Lung (tissue), 11 donors: ENCODE measurements at regions not wholly inside any gene's neighbourhood (a gene's known extent, or its start where the extent isn't known, plus 50 kb on each side); places are given as distances from the start of the nearest gene placed in this dataset.

Experiments used
- ATAC-seq: fragments of 200-7000 bp; cut with Tn5 transposase; one replicate; pipeline ENCODE4 v1.9.1; 2020; ENCODE audit warnings: moderate number of reproducible peaks; ENCODE audit not compliant: insufficient read depth, low FRiP score
- DNase-seq, 3 donors: peaks; one replicate each; pipeline ENCODE4 v3.0.0-alpha.2; 2013 to 2017
- H3K27ac ChIP-seq, 2 donors: one replicate each; pipeline ENCODE4 v1.5.1; 2013; ENCODE audit warnings: mild to moderate bottlenecking in 2 of 2, moderate library complexity in 2 of 2, control low read depth in 1 of 2, inconsistent platforms in 1 of 2, low read depth in 1 of 2, low read length in 1 of 2
- H3K27me3 ChIP-seq, 3 donors: one replicate each; pipeline ENCODE4 v1.5.1; 2013; ENCODE audit warnings: low read length in 2 of 3; ENCODE audit not compliant: control insufficient read depth in 3 of 3, insufficient read depth in 3 of 3
- H3K36me3 ChIP-seq, 4 donors: one replicate each; pipeline ENCODE4 v1.5.1; 2013; ENCODE audit warnings: low read length in 4 of 4, mild to moderate bottlenecking in 1 of 4, moderate library complexity in 1 of 4; ENCODE audit not compliant: control insufficient read depth in 4 of 4, insufficient read depth in 4 of 4
- H3K4me1 ChIP-seq, 5 donors: one replicate each; pipeline ENCODE4 v1.5.1; 2013; ENCODE audit warnings: low read length in 5 of 5, mild to moderate bottlenecking in 2 of 5, moderate library complexity in 1 of 5; ENCODE audit not compliant: control insufficient read depth in 5 of 5, insufficient read depth in 5 of 5
- H3K4me3 ChIP-seq: one replicate; pipeline ENCODE4 v1.5.1; 2013; ENCODE audit warnings: mild to moderate bottlenecking, control low read depth, moderate library complexity
- H3K9ac ChIP-seq, 2 donors: one replicate each; pipeline ENCODE4 v1.5.1; 2013; ENCODE audit warnings: low read length in 2 of 2, control low read depth in 1 of 2; ENCODE audit not compliant: insufficient read depth in 1 of 2
- H3K9me3 ChIP-seq, 4 donors: one replicate each; pipeline ENCODE4 v1.5.1; 2013; ENCODE audit warnings: low read length in 3 of 4, mild to moderate bottlenecking in 1 of 4, moderate library complexity in 1 of 4; ENCODE audit not compliant: control insufficient read depth in 4 of 4, insufficient read depth in 3 of 4
- WGBS, 2 donors: extraction: QIAGEN DNeasy Blood & Tissue Kit; methylation state at CpG; one replicate each; pipeline ENCODE4 v1.1.7; 2013; 5-methylcytosine and 5-hydroxymethylcytosine counted together
- TF ChIP-seq, protein P1 (sequence below): IDR thresholded peaks from 2 replicates; pipeline ENCODE4 v1.5.1; 2012; ENCODE audit warnings: mild to moderate bottlenecking; ENCODE audit errors: control extremely low read depth, extremely low read depth
- donor health status: control.
- donor health status: control.
- donor health status: Bipolar disorder and iron deficiency.
- donor health status: healthy.
- donor health status: DM: yes; HTN: yes; CAD: no.

DNA sequence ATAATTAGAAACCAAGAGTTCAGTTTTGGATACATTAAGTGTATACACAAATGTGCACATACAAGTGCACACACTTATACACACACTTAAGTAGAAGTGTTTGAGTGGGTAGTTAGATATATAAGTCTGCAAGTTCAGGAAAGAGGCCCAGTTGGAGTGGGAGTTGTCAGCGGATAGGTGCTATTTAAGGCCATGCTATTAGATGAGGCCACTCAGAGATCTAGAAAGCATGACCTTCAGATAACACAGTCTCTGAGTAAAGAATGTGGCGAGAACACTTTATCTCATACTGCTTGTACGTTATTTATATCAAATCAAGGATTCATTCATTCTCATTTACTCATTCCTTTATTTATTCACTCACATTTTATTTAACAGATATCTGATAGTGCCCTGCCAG lies 206.2 kb downstream of the POSTN start:
- no peak overlapping the region for H3K4me3 ChIP-seq
- H3K27me3 ChIP-seq, result no peaks in the 10 kb centered on the region
- H3K9ac ChIP-seq, result no peak overlapping the region
- ATAC-seq (no peak), DNase-seq (no peak)
- peaks cover 0 to 7% (median 0%) of the 10 kb centered on the region in 5 donors for H3K4me1 ChIP-seq
- H3K36me3 ChIP-seq, result no peaks in the 10 kb centered on the region
- H3K27ac ChIP-seq, result no peak overlapping the region
- peaks cover 0 to 7% (median 0%) of the 10 kb centered on the region in 4 donors for H3K9me3 ChIP-seq
- TF ChIP-seq, protein P1, sequence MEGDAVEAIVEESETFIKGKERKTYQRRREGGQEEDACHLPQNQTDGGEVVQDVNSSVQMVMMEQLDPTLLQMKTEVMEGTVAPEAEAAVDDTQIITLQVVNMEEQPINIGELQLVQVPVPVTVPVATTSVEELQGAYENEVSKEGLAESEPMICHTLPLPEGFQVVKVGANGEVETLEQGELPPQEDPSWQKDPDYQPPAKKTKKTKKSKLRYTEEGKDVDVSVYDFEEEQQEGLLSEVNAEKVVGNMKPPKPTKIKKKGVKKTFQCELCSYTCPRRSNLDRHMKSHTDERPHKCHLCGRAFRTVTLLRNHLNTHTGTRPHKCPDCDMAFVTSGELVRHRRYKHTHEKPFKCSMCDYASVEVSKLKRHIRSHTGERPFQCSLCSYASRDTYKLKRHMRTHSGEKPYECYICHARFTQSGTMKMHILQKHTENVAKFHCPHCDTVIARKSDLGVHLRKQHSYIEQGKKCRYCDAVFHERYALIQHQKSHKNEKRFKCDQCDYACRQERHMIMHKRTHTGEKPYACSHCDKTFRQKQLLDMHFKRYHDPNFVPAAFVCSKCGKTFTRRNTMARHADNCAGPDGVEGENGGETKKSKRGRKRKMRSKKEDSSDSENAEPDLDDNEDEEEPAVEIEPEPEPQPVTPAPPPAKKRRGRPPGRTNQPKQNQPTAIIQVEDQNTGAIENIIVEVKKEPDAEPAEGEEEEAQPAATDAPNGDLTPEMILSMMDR, result no peak
- 88 to 91% methylated on average over 3 of the region's 3 CpGs for WGBS, 2 donors

DNA sequence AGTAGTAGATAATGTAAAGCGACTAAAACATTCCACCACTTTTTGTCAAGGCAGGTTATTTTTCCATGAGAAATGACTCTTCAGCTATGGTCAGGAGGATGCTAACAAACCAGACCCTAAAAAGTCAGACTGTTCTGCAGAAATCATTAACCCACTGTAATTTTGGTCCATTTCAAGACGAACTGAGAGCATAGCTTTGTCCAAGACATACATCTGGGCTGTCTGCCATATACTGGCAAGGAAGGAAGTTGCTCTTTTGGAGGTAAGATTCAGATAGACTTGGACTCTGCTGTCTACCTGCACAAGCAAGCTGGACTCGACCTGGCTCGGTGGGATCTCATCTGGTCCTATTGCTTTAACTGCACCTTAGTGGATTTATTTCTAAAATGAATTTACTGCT lies 207.8 kb downstream of the POSTN start:
- H3K9ac ChIP-seq, result no peak overlapping the region
- H3K27me3 ChIP-seq, result no peaks in the 10 kb centered on the region
- WGBS, 2 donors, result 68 to 89% methylated on average over 4 of the region's 4 CpGs
- H3K4me3 ChIP-seq, result no peak overlapping the region
- TF ChIP-seq, protein P1, result no peak
- ATAC-seq (no peak), DNase-seq (no peak)
- peaks cover 0 to 7% (median 0%) of the 10 kb centered on the region in 5 donors for H3K4me1 ChIP-seq
- H3K9me3 ChIP-seq, result peaks cover 0 to 7% (median 0%) of the 10 kb centered on the region in 4 donors
- H3K36me3 ChIP-seq, result no peaks in the 10 kb centered on the region
- H3K27ac ChIP-seq, result no peak overlapping the region

DNA sequence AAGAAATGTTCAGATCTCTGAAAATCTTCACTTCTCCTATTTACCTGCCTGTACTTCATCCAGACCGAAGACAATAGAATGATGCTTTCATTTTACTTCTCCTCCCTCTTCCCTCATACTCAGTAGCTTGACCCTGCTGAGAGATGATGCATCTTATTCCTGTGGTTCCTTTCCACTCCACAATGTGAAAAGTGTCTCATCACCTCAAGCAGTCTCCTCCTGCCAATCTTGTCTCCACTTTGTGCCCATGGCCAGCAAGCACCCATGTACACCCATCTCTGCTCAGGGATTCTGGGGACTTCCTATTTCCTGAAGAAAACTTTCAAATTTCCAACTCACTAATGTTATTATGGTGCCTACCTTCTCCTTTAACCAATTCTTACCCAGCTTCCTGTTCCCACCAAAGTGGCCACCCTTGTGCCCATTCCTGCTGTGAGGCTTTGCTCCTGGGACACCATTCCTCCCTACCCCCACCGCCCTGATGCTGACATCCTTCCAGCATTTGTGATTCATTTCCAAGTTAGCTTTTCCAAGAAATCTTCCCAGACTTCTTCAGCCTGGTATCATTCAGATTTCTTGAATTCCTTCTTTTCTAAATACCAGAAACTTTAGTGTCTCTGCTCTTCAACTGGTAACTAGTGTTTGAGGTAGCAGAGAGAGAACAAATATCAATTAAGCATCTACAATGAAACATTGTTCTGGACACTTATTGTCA lies 212.5 kb downstream of the POSTN start:
- DNase-seq (no peak), ATAC-seq (no peak)
- no peaks in the 10 kb centered on the region for H3K4me1 ChIP-seq
- TF ChIP-seq, protein P1, result no peak
- no peak overlapping the region for H3K27ac ChIP-seq
- no peak overlapping the region for H3K4me3 ChIP-seq
- H3K27me3 ChIP-seq, result no peaks in the 10 kb centered on the region
- no peak overlapping the region for H3K9ac ChIP-seq
- no peaks in the 10 kb centered on the region for H3K36me3 ChIP-seq
- WGBS, 2 donors, result 44 to 65% methylated on average over 2 of the region's 2 CpGs
- H3K9me3 ChIP-seq, result no peaks in the 10 kb centered on the region

DNA sequence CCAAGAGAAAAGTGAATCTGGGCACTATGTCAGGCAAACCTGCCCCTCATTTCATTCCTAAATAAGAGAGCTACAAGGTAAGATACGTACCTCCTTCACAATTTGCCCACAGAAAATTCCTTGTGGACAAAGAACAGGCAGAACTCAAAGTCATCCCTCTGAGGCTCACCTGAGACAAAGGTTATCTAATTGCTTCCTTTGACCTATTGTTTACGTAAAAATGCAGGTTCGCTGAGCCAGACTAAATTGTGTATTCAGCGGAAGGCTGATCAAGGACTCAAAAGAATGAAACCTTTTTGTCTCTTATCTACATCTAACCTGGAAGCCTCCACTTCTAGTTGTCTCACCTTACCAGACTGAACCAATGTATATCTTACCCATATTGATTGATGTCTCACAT lies 213.3 kb downstream of the POSTN start:
- no peak for ATAC-seq
- Histone ChIP-seq H3K9me3 (no peaks in the 10 kb centered on the region), H3K27ac (no peak overlapping the region), H3K4me1 (no peaks in the 10 kb centered on the region), H3K9ac (no peak overlapping the region), H3K27me3 (no peaks in the 10 kb centered on the region), H3K4me3 (no peak overlapping the region), H3K36me3 (no peaks in the 10 kb centered on the region)
- TF ChIP-seq, protein P1, result no peak
- WGBS, 2 donors, result 85 to 88% methylated on average over 4 of the region's 4 CpGs
- no peak for DNase-seq
